Smooth muscle cell (in vitro differentiated cells): ENCODE measurements at regions not wholly inside any gene's neighbourhood (a gene's known extent, or its start where the extent isn't known, plus 50 kb on each side); places are given as distances from the start of the nearest gene placed in this dataset.
"Not testable (repeated sequence)": the region's sequence is repeated elsewhere in the genome, so short reads cannot be mapped to it uniquely, and the experiment has no call there.

Experiments used
- DNase-seq: peaks from one replicate; lab custom pipeline; 2025; ENCODE audit not compliant: unreplicated experiment; lab: John Stamatoyannopoulos, UW
- H2AFZ ChIP-seq: fragments of 200-600 bp; sonication (generic); 2 replicates; pipeline ENCODE4 v1.6.0; 2016; ENCODE audit warnings: antibody characterized with exemption, low read depth, mild to moderate bottlenecking
- H3F3A ChIP-seq: fragments of 200-600 bp; sonication (generic); 2 replicates; pipeline ENCODE4 v1.6.0; 2017; ENCODE audit warnings: antibody characterized with exemption, low read depth
- H3K27ac ChIP-seq: fragments of 200-600 bp; sonication (generic); 2 replicates; pipeline ENCODE4 v1.5.1; 2016; ENCODE audit warnings: low read depth, mild to moderate bottlenecking
- H3K27me3 ChIP-seq: fragments of 200-600 bp; sonication (generic); 2 replicates; pipeline ENCODE4 v1.6.1; 2016; ENCODE audit warnings: low read depth, mild to moderate bottlenecking
- H3K36me3 ChIP-seq: fragments of 200-600 bp; sonication (generic); 2 replicates; pipeline ENCODE4 v1.5.1; 2016; ENCODE audit warnings: low read depth
- H3K4me1 ChIP-seq: fragments of 200-600 bp; sonication (generic); 2 replicates; pipeline ENCODE4 v1.5.1; 2016; ENCODE audit warnings: low read depth
- H3K4me2 ChIP-seq: fragments of 200-600 bp; sonication (generic); 2 replicates; pipeline ENCODE4 v1.6.0; 2016; ENCODE audit warnings: mild to moderate bottlenecking
- H3K4me3 ChIP-seq: fragments of 200-600 bp; sonication (generic); 2 replicates; pipeline ENCODE4 v1.5.1; 2016; ENCODE audit warnings: mild to moderate bottlenecking
- H3K79me2 ChIP-seq: fragments of 200-600 bp; sonication (generic); 2 replicates; pipeline ENCODE4 v1.6.0; 2016; ENCODE audit warnings: low read depth, mild to moderate bottlenecking
- H3K9ac ChIP-seq: fragments of 200-600 bp; sonication (generic); 2 replicates; pipeline ENCODE4 v1.6.0; 2016; ENCODE audit warnings: low read depth
- H3K9me3 ChIP-seq: fragments of 200-600 bp; sonication (generic); replicated peaks from 2 replicates; pipeline ENCODE4 v1.5.1; 2016; ENCODE audit warnings: low read depth
- H4K20me1 ChIP-seq: fragments of 200-600 bp; sonication (generic); 2 replicates; pipeline ENCODE4 v1.6.0; 2016; ENCODE audit warnings: low read depth
- CTCF ChIP-seq: fragments of 200-600 bp; sonication (generic); IDR thresholded peaks from 2 replicates; pipeline ENCODE4 v1.5.1; 2017; ENCODE audit warnings: borderline replicate concordance, mild to moderate bottlenecking, antibody characterized with exemption; ENCODE audit not compliant: insufficient read depth, poor library complexity, severe bottlenecking
- WGBS: methylation state at CpG from one replicate; pipeline ENCODE4 v1.1.7; 2016; ENCODE audit warnings: low lambda C conversion rate; 5-methylcytosine and 5-hydroxymethylcytosine counted together

- no peak overlapping the region for H3K4me3 ChIP-seq
- H3K79me2 ChIP-seq = no peaks in the 10 kb centered on the region
- no peak overlapping the region for H3K4me2 ChIP-seq
- H3K9me3 ChIP-seq = no peaks in the 10 kb centered on the region
- H3K9ac ChIP-seq = no peak overlapping the region
- H3K36me3 ChIP-seq = no peaks in the 10 kb centered on the region
- no peaks in the 10 kb centered on the region for H3K27me3 ChIP-seq
- no peaks in the 10 kb centered on the region for H3F3A ChIP-seq
- no peaks in the 10 kb centered on the region for H3K4me1 ChIP-seq
- no peak for TF ChIP-seq CTCF
- DNase-seq = no peak
- no peaks in the 10 kb centered on the region for H4K20me1 ChIP-seq
- WGBS = 75% methylated on average over 3 of the region's 3 CpGs
- no peak overlapping the region for H2AFZ ChIP-seq
- H3K27ac ChIP-seq = no peak overlapping the region
Measured at GRCh38 chr10:45095286-45095685, 94.6 kb downstream of the ZNF22 start.

GRCh38 chr10:45096001-45096400, 95.3 kb downstream of the ZNF22 start:
- Histone ChIP-seq H3K4me2 (no peak overlapping the region), H3K79me2 (no peaks in the 10 kb centered on the region), H3K27ac (no peak overlapping the region), H3K9ac (no peak overlapping the region), H3K4me1 (no peaks in the 10 kb centered on the region), H3K27me3 (no peaks in the 10 kb centered on the region), H3K4me3 (no peak overlapping the region), H4K20me1 (no peaks in the 10 kb centered on the region), H3F3A (no peaks in the 10 kb centered on the region), H2AFZ (no peak overlapping the region), H3K9me3 (no peaks in the 10 kb centered on the region), H3K36me3 (no peaks in the 10 kb centered on the region)
- no peak for DNase-seq
- TF ChIP-seq CTCF = no peak
- WGBS = 65% methylated on average over 3 of the region's 3 CpGs

- no peaks in the 10 kb centered on the region for H4K20me1 ChIP-seq
- no peaks in the 10 kb centered on the region for H3K4me1 ChIP-seq
- no peaks in the 10 kb centered on the region for H3F3A ChIP-seq
- TF ChIP-seq CTCF = no peak
- H3K9me3 ChIP-seq = no peaks in the 10 kb centered on the region
- H3K27me3 ChIP-seq = no peaks in the 10 kb centered on the region
- no peak overlapping the region for H3K9ac ChIP-seq
- WGBS = 94% methylated on average over 4 of the region's 4 CpGs
- H3K27ac ChIP-seq = no peak overlapping the region
- H2AFZ ChIP-seq = no peak overlapping the region
- no peaks in the 10 kb centered on the region for H3K79me2 ChIP-seq
- no peaks in the 10 kb centered on the region for H3K36me3 ChIP-seq
- DNase-seq = no peak
- no peak overlapping the region for H3K4me3 ChIP-seq
- H3K4me2 ChIP-seq = no peak overlapping the region
Measured at GRCh38 chr10:45100429-45100828, 99.7 kb downstream of the ZNF22 start.

GRCh38 chr10:45104674-45105073, 104.0 kb downstream of the ZNF22 start:
- H3K27me3 ChIP-seq = no peaks in the 10 kb centered on the region
- H3K9me3 ChIP-seq = no peaks in the 10 kb centered on the region
- no peak overlapping the region for H3K4me3 ChIP-seq
- no peak for TF ChIP-seq CTCF
- no peaks in the 10 kb centered on the region for H3K4me1 ChIP-seq
- H3K79me2 ChIP-seq = no peaks in the 10 kb centered on the region
- no peak for DNase-seq
- no peak overlapping the region for H3K27ac ChIP-seq
- no peaks in the 10 kb centered on the region for H3F3A ChIP-seq
- H3K4me2 ChIP-seq = no peak overlapping the region
- no peaks in the 10 kb centered on the region for H3K36me3 ChIP-seq
- no peak overlapping the region for H3K9ac ChIP-seq
- no peak overlapping the region for H2AFZ ChIP-seq
- no peaks in the 10 kb centered on the region for H4K20me1 ChIP-seq
- WGBS = 76% methylated on average over 4 of the region's 4 CpGs

GRCh38 chr10:45105309-45105708, 104.6 kb downstream of the ZNF22 start:
- not testable (repeated sequence) for H3K9me3 ChIP-seq, H2AFZ ChIP-seq, H3K27me3 ChIP-seq, H3F3A ChIP-seq, H3K27ac ChIP-seq, DNase-seq, H3K4me2 ChIP-seq, H3K79me2 ChIP-seq, H3K9ac ChIP-seq, H3K4me3 ChIP-seq, H3K4me1 ChIP-seq, H4K20me1 ChIP-seq, H3K36me3 ChIP-seq
- WGBS = 59% methylated on average over 5 of the region's 5 CpGs
